Sigmoid colon (tissue), 6 donors: ENCODE measurements at regions not wholly inside any gene's neighbourhood (a gene's known extent, or its start where the extent isn't known, plus 50 kb on each side); places are given as distances from the start of the nearest gene placed in this dataset.

Source experiments
- DNase-seq: peaks from one replicate; pipeline ENCODE4 v3.0.0-alpha.2; 2019
- H3K27ac ChIP-seq, 4 donors: fragments of 200-600 bp; sonication (generic); one replicate each; pipeline ENCODE4 v1.5.1; 2016 to 2019; ENCODE audit warnings: mild to moderate bottlenecking in 1 of 4
- H3K27me3 ChIP-seq, 3 donors: fragments of 200-600 bp; sonication (generic); one replicate each; pipeline ENCODE4 v1.5.1; 2019; ENCODE audit warnings: mild to moderate bottlenecking in 1 of 3
- H3K36me3 ChIP-seq, 4 donors: fragments of 200-600 bp; sonication (generic); one replicate each; pipeline ENCODE4 v1.5.1; 2016 to 2019
- H3K4me1 ChIP-seq, 4 donors: fragments of 200-600 bp; sonication (generic); one replicate each; pipeline ENCODE4 v1.5.1; 2017 to 2019
- H3K4me3 ChIP-seq, 4 donors: fragments of 200-600 bp; sonication (generic); one replicate each; pipeline ENCODE4 v1.5.1; 2017 to 2019; ENCODE audit warnings: mild to moderate bottlenecking in 2 of 4, moderate library complexity in 1 of 4
- H3K9me3 ChIP-seq, 4 donors: fragments of 200-600 bp in 3 of 4; sonication (generic) in 3 of 4; one replicate each; pipeline versions ENCODE4 v1.5.1 to v1.6.1; 2013 to 2019
- EP300 ChIP-seq, 4 donors: sonication (generic); formaldehyde crosslinking; IDR thresholded peaks; one replicate each; pipeline ENCODE4 v1.6.1; 2017; ENCODE audit warnings: antibody characterized with exemption in 4 of 4
- POLR2A ChIP-seq, 2 donors: fragments of 450-650 bp; IDR thresholded peaks; one replicate each; pipeline ENCODE4 v1.6.1; 2016; ENCODE audit warnings: antibody characterized with exemption in 2 of 2, mild to moderate bottlenecking in 2 of 2, moderate library complexity in 2 of 2
- POLR2AphosphoS5 ChIP-seq, 4 donors: sonication (generic); formaldehyde crosslinking; IDR thresholded peaks; one replicate each; pipeline ENCODE4 v1.6.1; 2017; ENCODE audit warnings: antibody characterized with exemption in 4 of 4
- WGBS, 2 donors: extraction: QIAGEN DNeasy Blood & Tissue Kit; methylation state at CpG; one replicate each; pipeline ENCODE4 v1.1.7; 2013; 5-methylcytosine and 5-hydroxymethylcytosine counted together
- intact Hi-C: fragments of 100-400 bp; cut with DNase I; formaldehyde crosslinking; loops from one replicate; pipeline ENCODE4 v1.15.1; 2023
- TF ChIP-seq, protein P1 (sequence below), 4 experiments: fragments of 450-650 bp in 3 of 4; fragments of 200-600 bp in 1 of 4; IDR thresholded peaks; one replicate each; pipeline ENCODE4 v1.5.1; 2016 to 2019; ENCODE audit warnings: antibody characterized with exemption in 4 of 4, mild to moderate bottlenecking in 3 of 4, moderate library complexity in 2 of 4
- donor health status: healthy with polysubstance abuse.
- donor health status: healthy.

DNA sequence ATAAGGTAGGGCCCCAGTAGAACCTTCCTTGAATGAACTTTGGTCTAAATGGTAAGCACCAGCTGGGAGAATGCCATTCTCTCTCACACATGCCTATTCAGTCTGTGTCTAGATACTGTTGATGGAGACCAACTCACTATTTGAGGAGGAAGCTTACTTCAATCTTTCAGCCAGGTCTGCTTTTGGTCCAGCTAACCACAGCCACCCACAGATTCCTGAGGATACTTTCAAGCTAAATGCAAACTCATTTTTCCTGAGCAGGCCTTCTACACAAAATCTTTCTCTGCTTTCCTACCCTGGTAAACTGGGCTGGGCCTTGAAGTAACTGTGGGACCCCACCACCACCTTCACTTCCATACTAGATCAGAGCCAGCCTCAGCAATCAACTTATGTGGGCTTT is 76.9 kb upstream of the KLF3 start:
- no peak for DNase-seq
- peaks cover 0 to 14% (median 9%) of the 10 kb centered on the region in 4 donors for H3K4me1 ChIP-seq
- no peak overlapping the region for H3K27ac ChIP-seq
- TF ChIP-seq, protein P1, sequence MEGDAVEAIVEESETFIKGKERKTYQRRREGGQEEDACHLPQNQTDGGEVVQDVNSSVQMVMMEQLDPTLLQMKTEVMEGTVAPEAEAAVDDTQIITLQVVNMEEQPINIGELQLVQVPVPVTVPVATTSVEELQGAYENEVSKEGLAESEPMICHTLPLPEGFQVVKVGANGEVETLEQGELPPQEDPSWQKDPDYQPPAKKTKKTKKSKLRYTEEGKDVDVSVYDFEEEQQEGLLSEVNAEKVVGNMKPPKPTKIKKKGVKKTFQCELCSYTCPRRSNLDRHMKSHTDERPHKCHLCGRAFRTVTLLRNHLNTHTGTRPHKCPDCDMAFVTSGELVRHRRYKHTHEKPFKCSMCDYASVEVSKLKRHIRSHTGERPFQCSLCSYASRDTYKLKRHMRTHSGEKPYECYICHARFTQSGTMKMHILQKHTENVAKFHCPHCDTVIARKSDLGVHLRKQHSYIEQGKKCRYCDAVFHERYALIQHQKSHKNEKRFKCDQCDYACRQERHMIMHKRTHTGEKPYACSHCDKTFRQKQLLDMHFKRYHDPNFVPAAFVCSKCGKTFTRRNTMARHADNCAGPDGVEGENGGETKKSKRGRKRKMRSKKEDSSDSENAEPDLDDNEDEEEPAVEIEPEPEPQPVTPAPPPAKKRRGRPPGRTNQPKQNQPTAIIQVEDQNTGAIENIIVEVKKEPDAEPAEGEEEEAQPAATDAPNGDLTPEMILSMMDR (IDR thresholded peaks at IDR 0.05), result no peak
- TF ChIP-seq POLR2AphosphoS5 (IDR thresholded peaks at IDR 0.05) (no peak), EP300 (IDR thresholded peaks at IDR 0.05) (no peak), POLR2A (IDR thresholded peaks at IDR 0.05) (no peak)
- H3K4me3 ChIP-seq, result no peak overlapping the region
- no peaks in the 10 kb centered on the region for H3K36me3 ChIP-seq
- intact Hi-C loops, result no loop called here
- no peaks in the 10 kb centered on the region for H3K9me3 ChIP-seq
- no peaks in the 10 kb centered on the region for H3K27me3 ChIP-seq

DNA sequence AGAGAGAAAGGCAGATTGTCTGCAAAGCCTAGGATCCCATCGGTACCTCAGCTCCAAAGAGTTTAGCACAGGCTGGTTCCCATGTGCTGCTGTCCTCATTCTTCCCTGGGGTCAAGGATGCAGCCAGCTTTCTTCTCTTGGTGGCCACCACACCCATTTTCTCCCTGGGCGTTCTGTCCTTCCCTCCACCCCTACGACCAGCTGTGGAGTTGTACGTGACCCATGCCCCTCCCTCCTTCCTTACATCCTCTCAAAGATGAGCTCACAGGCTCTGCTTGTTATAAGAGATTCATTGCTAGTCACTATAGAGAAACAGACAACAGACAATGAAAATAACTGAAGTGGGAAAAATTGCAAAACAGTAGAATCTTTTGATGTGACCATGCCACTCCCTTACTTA is 74.0 kb upstream of the KLF3 start:
- Histone ChIP-seq H3K27me3 (no peaks in the 10 kb centered on the region), H3K4me3 (no peak overlapping the region), H3K9me3 (no peaks in the 10 kb centered on the region), H3K36me3 (no peaks in the 10 kb centered on the region), H3K27ac (no peak overlapping the region), H3K4me1 (peaks cover 0 to 18% (median 15%) of the 10 kb centered on the region in 4 donors)
- intact Hi-C loops, result loop anchor here (5.0 to 10.0 kb wide), 2 partner anchors 273 to 535 kb away; no protein-coding TSS in a partner anchor
- 72 to 78% methylated on average over 4 of the region's 4 CpGs for WGBS, 2 donors
- no peak for TF ChIP-seq POLR2AphosphoS5 (IDR thresholded peaks at IDR 0.05)
- no peak for TF ChIP-seq POLR2A (IDR thresholded peaks at IDR 0.05)
- TF ChIP-seq EP300 (IDR thresholded peaks at IDR 0.05), result no peak
- TF ChIP-seq, protein P1 (IDR thresholded peaks at IDR 0.05), result no peak
- no peak for DNase-seq

DNA sequence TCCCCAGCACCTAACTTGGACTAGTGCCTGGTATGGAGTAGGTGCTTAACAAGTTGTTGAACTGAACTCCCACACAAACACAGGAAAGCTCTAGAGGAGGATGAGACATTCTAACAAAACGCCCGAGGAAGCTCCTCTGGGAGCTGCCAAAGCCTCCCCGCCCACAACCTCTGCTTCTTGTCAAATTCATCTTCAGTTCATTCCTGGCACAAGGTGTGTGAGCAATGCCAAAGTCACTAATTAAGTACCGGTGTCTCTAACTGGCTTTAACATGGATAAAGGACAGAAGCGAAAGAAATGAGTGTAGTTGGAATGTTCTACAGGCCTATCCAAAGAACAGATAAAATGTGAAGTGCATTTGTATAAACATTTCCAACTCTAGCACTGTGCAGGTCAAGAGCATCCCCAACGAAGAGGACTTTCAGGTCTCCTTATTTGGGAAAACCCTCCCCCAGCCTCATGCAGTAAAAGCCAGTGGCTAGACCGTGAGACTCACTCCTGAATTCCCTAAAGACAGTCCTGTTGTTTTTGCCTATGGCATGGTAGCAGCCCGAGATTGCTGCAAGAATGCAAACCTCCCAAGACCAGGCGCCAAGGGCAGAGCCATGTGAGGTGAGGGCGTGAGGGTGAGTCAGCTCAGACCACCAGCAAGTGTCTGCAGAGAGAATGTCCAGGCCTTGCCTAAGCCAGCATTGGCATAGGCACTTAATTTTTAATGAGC is 72.2 kb upstream of the KLF3 start:
- Histone ChIP-seq H3K9me3 (no peaks in the 10 kb centered on the region), H3K4me1 (peaks cover 0 to 18% (median 15%) of the 10 kb centered on the region in 4 donors), H3K27me3 (no peaks in the 10 kb centered on the region), H3K36me3 (no peaks in the 10 kb centered on the region), H3K27ac (peak overlapping the region; percentile 69 to 83 (median 76)), H3K4me3 (no peak overlapping the region)
- peak; percentile 93 for DNase-seq
- TF ChIP-seq POLR2A (IDR thresholded peaks at IDR 0.05), result no peak
- TF ChIP-seq POLR2AphosphoS5 (IDR thresholded peaks at IDR 0.05), result peak; percentile 97 to 99 (median 98)
- TF ChIP-seq EP300 (IDR thresholded peaks at IDR 0.05), result peak; percentile 83 to 96 (median 90)
- TF ChIP-seq, protein P1 (IDR thresholded peaks at IDR 0.05), result no peak
- intact Hi-C loops, result loop anchor here (1.0 to 10.0 kb wide), 3 partner anchors 9 to 537 kb away; no protein-coding TSS in a partner anchor
- 69 to 78% methylated on average over 10 of the region's 10 CpGs for WGBS, 2 donors

DNA sequence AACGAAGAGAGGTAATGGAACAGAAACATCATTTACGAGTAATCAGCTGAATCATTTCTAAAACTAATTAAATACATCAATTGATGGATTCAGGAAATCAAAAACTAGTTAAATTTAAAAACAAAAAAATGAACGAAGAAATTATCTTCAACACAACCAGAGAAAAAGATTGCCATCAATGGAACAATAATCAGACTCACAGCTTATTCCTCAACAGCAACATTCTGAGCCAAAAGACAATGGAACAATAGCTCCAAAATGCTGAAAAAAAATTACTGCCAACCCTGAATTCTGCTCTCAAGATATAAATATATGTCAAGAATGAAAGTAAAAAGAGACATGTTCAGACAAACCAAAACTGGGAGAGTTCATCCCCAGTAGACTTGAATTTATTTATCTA is 65.5 kb upstream of the KLF3 start:
- Histone ChIP-seq H3K4me1 (peaks cover 0 to 15% (median 9%) of the 10 kb centered on the region in 4 donors), H3K27ac (no peak overlapping the region), H3K9me3 (no peaks in the 10 kb centered on the region), H3K4me3 (no peak overlapping the region), H3K27me3 (no peaks in the 10 kb centered on the region), H3K36me3 (no peaks in the 10 kb centered on the region)
- WGBS, 2 donors, result 95 to 96% methylated on average over 3 of the region's 3 CpGs
- TF ChIP-seq POLR2A (IDR thresholded peaks at IDR 0.05) (no peak), POLR2AphosphoS5 (IDR thresholded peaks at IDR 0.05) (no peak), EP300 (IDR thresholded peaks at IDR 0.05) (no peak)
- TF ChIP-seq, protein P1 (IDR thresholded peaks at IDR 0.05), result no peak
- no peak for DNase-seq
- intact Hi-C loops, result loop anchor here (10.0 kb wide), 1 partner anchor 544 kb away; no protein-coding TSS in a partner anchor
